Uterus (tissue), 2 donors: ENCODE measurements at regions not wholly inside any gene's neighbourhood (a gene's known extent, or its start where the extent isn't known, plus 50 kb on each side); places are given as distances from the start of the nearest gene placed in this dataset.

ENCODE experiments used
- POLR2A ChIP-seq, 2 donors: fragments of 450-650 bp; IDR thresholded peaks; one replicate each; pipeline ENCODE4 v1.6.1; 2016; ENCODE audit warnings: antibody characterized with exemption in 2 of 2, mild to moderate bottlenecking in 1 of 2, moderate library complexity in 1 of 2
- TF ChIP-seq, protein P1 (sequence below), 4 experiments: fragments of 200-600 bp in 2 of 4; fragments of 450-650 bp in 2 of 4; sonication (generic) in 2 of 4; IDR thresholded peaks; one replicate each; pipeline ENCODE4 v1.5.1; 2016 to 2019; ENCODE audit warnings: antibody characterized with exemption in 4 of 4, mild to moderate bottlenecking in 2 of 4, moderate library complexity in 1 of 4

DNA sequence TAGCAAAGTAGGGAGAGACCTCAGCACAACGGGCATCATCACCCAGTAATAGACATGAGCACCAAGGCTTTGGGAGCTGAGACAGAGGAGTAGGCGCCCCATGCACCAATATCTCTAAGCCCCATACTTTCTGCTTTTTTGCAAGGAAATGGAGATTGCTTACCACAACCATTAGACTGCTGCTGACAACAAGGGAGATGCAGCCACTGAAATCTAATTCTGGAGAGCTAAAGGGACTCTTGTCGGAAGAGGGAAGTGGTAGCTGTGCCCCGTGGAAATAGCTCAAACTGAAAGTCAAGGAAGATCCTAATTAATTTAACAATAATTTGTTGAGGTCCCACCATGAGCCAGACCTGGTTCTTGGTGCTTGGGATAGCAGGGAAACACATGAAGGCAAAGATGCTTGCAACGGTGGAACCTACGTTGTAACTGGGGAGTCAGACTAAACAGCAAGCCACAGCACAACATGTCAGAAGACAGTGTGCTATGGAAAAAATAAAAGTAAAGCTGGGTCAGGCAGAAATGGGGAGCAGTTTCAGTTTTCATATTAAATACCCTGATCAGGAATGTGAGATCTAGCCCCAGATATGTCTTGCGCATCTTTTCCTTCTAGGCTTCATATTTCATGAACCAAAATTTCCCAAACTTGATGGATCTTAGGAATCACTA is 1131.0 kb downstream of the BCL11B start:
- TF ChIP-seq, protein P1, sequence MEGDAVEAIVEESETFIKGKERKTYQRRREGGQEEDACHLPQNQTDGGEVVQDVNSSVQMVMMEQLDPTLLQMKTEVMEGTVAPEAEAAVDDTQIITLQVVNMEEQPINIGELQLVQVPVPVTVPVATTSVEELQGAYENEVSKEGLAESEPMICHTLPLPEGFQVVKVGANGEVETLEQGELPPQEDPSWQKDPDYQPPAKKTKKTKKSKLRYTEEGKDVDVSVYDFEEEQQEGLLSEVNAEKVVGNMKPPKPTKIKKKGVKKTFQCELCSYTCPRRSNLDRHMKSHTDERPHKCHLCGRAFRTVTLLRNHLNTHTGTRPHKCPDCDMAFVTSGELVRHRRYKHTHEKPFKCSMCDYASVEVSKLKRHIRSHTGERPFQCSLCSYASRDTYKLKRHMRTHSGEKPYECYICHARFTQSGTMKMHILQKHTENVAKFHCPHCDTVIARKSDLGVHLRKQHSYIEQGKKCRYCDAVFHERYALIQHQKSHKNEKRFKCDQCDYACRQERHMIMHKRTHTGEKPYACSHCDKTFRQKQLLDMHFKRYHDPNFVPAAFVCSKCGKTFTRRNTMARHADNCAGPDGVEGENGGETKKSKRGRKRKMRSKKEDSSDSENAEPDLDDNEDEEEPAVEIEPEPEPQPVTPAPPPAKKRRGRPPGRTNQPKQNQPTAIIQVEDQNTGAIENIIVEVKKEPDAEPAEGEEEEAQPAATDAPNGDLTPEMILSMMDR (IDR thresholded peaks at IDR 0.05), result no peak
- TF ChIP-seq POLR2A (IDR thresholded peaks at IDR 0.05), result no peak
